ENCODE measurements at regions not wholly inside any gene's neighbourhood (a gene's known extent, or its start where the extent isn't known, plus 50 kb on each side); places are given as distances from the start of the nearest gene placed in this dataset.

DNA sequence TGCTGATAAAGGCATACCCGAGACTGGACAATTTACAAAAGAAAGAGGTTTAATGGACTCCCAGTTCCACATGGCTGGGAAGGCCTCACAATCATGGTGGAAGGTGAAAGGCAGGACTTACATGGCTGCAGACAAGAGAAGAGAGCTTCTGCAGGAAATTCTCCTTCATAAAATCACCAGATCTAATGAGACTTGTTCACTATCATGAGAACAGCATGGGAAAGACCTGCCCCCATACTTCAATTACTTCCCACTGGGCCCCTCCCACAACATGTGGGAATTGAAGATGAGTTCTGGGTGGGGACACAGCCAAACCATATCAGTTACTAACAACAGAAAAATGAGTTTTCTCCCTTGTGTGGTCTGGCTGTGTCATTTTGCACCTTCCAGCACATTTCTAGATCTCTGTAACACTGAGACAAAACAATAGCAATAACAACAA is 741.4 kb downstream of the KCNT2 start (continued):
- TF ChIP-seq, protein P1, sequence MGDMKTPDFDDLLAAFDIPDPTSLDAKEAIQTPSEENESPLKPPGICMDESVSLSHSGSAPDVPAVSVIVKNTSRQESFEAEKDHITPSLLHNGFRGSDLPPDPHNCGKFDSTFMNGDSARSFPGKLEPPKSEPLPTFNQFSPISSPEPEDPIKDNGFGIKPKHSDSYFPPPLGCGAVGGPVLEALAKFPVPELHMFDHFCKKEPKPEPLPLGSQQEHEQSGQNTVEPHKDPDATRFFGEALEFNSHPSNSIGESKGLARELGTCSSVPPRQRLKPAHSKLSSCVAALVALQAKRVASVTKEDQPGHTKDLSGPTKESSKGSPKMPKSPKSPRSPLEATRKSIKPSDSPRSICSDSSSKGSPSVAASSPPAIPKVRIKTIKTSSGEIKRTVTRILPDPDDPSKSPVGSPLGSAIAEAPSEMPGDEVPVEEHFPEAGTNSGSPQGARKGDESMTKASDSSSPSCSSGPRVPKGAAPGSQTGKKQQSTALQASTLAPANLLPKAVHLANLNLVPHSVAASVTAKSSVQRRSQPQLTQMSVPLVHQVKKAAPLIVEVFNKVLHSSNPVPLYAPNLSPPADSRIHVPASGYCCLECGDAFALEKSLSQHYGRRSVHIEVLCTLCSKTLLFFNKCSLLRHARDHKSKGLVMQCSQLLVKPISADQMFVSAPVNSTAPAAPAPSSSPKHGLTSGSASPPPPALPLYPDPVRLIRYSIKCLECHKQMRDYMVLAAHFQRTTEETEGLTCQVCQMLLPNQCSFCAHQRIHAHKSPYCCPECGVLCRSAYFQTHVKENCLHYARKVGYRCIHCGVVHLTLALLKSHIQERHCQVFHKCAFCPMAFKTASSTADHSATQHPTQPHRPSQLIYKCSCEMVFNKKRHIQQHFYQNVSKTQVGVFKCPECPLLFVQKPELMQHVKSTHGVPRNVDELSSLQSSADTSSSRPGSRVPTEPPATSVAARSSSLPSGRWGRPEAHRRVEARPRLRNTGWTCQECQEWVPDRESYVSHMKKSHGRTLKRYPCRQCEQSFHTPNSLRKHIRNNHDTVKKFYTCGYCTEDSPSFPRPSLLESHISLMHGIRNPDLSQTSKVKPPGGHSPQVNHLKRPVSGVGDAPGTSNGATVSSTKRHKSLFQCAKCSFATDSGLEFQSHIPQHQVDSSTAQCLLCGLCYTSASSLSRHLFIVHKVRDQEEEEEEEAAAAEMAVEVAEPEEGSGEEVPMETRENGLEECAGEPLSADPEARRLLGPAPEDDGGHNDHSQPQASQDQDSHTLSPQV (IDR thresholded peaks at IDR 0.05): peak; percentile 41; the same call in 1 of the 2 replicates
- TF ChIP-seq JUN (IDR thresholded peaks at IDR 0.05; ENCODE audit: borderline replicate concordance, low read depth, low read length) (no peak), JUN (CRISPR knock-in tag; IDR thresholded peaks at IDR 0.05; ENCODE audit: borderline replicate concordance) (no peak), ZFX (CRISPR knock-in tag; IDR thresholded peaks at IDR 0.05) (peak; percentile 68), TEAD4 (IDR thresholded peaks at IDR 0.05; ENCODE audit: low read length) (peak; percentile 73), TEAD4 (CRISPR knock-in tag; IDR thresholded peaks at IDR 0.05; ENCODE audit: borderline replicate concordance) (no peak), RHOXF2B (CRISPR knock-in tag; conservative IDR thresholded peaks at IDR 0.05) (no peak), TRIM24 (IDR thresholded peaks at IDR 0.05) (peak in 1 of 2 experiments; percentile 42; a peak in 1 of 4 replicates), FOXM1 (IDR thresholded peaks at IDR 0.05; ENCODE audit: low read depth) (0 out of 2 replicates have a peak, but pooled peaks have one; percentile 40), FOXM1 (CRISPR knock-in tag; IDR thresholded peaks at IDR 0.05; ENCODE audit: low read depth) (no peak), KDM5B (IDR thresholded peaks at IDR 0.05; ENCODE audit: insufficient replicate concordance, low read depth, low read length) (peak; percentile 26), HCFC1 (IDR thresholded peaks at IDR 0.05; ENCODE audit: low read depth, low read length) (no peak), CBFA2T3 (IDR thresholded peaks at IDR 0.05) (peak; percentile 84), NCOR1 (IDR thresholded peaks at IDR 0.05) (peak; percentile 77), SP2 (IDR thresholded peaks at IDR 0.05; ENCODE audit: extremely low read depth, low read depth, low read length, poor library complexity, severe bottlenecking) (no peak), HDAC1 (IDR thresholded peaks at IDR 0.05) (0 out of 4 replicates have a peak, but pooled peaks of 1 of the 2 experiments have one; percentile 26), GATAD2A (IDR thresholded peaks at IDR 0.05) (no peak), NFIC (IDR thresholded peaks at IDR 0.05) (peak; percentile 39; the same call in 1 of the 2 replicates), ZC3H11A (IDR thresholded peaks at IDR 0.05; ENCODE audit: low read depth, low read length) (no peak), JUND (IDR thresholded peaks at IDR 0.05; ENCODE audit: borderline replicate concordance, low read depth, low read length) (no peak; the same call in 1 of the 2 replicates), JUND (tag; IDR thresholded peaks at IDR 0.05; ENCODE audit: borderline replicate concordance, low read depth, low read length) (peak; percentile 23; the same call in 1 of the 3 replicates), FOXK1 (CRISPR knock-in tag; IDR thresholded peaks at IDR 0.05; ENCODE audit: borderline replicate concordance) (no peak), POLR2AphosphoS5 (IDR thresholded peaks at IDR 0.05; ENCODE audit: control insufficient read depth, insufficient read depth, low read depth, low read length) (peak; percentile 67)
- TF ChIP-seq, protein P2, sequence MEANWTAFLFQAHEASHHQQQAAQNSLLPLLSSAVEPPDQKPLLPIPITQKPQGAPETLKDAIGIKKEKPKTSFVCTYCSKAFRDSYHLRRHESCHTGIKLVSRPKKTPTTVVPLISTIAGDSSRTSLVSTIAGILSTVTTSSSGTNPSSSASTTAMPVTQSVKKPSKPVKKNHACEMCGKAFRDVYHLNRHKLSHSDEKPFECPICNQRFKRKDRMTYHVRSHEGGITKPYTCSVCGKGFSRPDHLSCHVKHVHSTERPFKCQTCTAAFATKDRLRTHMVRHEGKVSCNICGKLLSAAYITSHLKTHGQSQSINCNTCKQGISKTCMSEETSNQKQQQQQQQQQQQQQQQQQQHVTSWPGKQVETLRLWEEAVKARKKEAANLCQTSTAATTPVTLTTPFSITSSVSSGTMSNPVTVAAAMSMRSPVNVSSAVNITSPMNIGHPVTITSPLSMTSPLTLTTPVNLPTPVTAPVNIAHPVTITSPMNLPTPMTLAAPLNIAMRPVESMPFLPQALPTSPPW (CRISPR knock-in tag; IDR thresholded peaks at IDR 0.05): peak; percentile 20; the same call in 1 of the 2 replicates
- TF ChIP-seq, protein P3, sequence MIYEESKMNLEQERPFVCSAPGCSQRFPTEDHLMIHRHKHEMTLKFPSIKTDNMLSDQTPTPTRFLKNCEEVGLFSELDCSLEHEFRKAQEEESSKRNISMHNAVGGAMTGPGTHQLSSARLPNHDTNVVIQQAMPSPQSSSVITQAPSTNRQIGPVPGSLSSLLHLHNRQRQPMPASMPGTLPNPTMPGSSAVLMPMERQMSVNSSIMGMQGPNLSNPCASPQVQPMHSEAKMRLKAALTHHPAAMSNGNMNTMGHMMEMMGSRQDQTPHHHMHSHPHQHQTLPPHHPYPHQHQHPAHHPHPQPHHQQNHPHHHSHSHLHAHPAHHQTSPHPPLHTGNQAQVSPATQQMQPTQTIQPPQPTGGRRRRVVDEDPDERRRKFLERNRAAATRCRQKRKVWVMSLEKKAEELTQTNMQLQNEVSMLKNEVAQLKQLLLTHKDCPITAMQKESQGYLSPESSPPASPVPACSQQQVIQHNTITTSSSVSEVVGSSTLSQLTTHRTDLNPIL (CRISPR knock-in tag; IDR thresholded peaks at IDR 0.05): no peak

Data from K562 (cell line).